Endothelial cell of umbilical vein (primary cell): ENCODE measurements at regions not wholly inside any gene's neighbourhood (a gene's known extent, or its start where the extent isn't known, plus 50 kb on each side); places are given as distances from the start of the nearest gene placed in this dataset.

Experiments
- BruUV-seq: library from RNA; stranded (reverse); fragments of 400-500 nt; replicated peaks from 2 replicates; lab custom pipeline; 2021; lab: Mats Ljungman, UMichigan
- CTCF ChIA-PET: fragments of 300-600, 350-600 bp; sonication (Branson Sonifier 250); formaldehyde crosslinking; loops from one replicate; lab custom pipeline; 2021; ENCODE audit warnings: antibody characterized with exemption, inconsistent platforms; lab: Charles Lee
- POLR2A ChIA-PET: fragments of 300-600, 350-600 bp; sonication (Branson Sonifier 250); formaldehyde crosslinking; loops from one replicate; lab custom pipeline; 2021; ENCODE audit warnings: antibody characterized with exemption, inconsistent platforms; lab: Charles Lee
- DNase-seq: peaks from one replicate; pipeline ENCODE4 v3.0.0-alpha.2; 2011; ENCODE audit warnings: low read depth, low spot score
- FAIRE-seq: peaks from 2 replicates; lab custom pipeline; 2011; peaks lifted over from hg19 to GRCh38; lab: Jason Lieb, UNC
- H2AFZ ChIP-seq: 2 replicates; pipeline ENCODE4 v1.6.0; 2012; ENCODE audit warnings: low read depth, low read length, control low read depth, inconsistent platforms
- H3K27ac ChIP-seq: 2 replicates; pipeline ENCODE4 v1.5.1; 2011; ENCODE audit warnings: low read depth, mild to moderate bottlenecking, control low read depth, low read length, moderate library complexity; ENCODE audit not compliant: insufficient read depth
- H3K27me3 ChIP-seq, 2 experiments: 2 replicates each; pipeline versions ENCODE4 v1.6.0 to v1.6.1; 2011; ENCODE audit warnings: low read length in 2 of 2, mixed read lengths in 1 of 2; ENCODE audit not compliant: control insufficient read depth in 2 of 2, insufficient read depth in 2 of 2
- H3K36me3 ChIP-seq, 2 experiments: 2 replicates in 1 of 2; 3 replicates in 1 of 2; pipeline ENCODE4 v1.5.1; 2011; ENCODE audit warnings: low read length in 2 of 2, mild to moderate bottlenecking in 1 of 2, moderate library complexity in 1 of 2; ENCODE audit not compliant: control insufficient read depth in 2 of 2, insufficient read depth in 2 of 2; ENCODE audit errors: extremely low read depth in 1 of 2
- H3K4me1 ChIP-seq: 3 replicates; pipeline ENCODE4 v1.5.1; 2011; ENCODE audit warnings: mild to moderate bottlenecking, low read length; ENCODE audit not compliant: control insufficient read depth, insufficient read depth; ENCODE audit errors: extremely low read depth
- H3K4me2 ChIP-seq: 2 replicates; pipeline ENCODE4 v1.6.1; 2011; ENCODE audit warnings: low read length, control low read depth, mixed read lengths; ENCODE audit not compliant: insufficient read depth
- H3K4me3 ChIP-seq, 3 experiments: fragments of 200-600 bp in 1 of 3; sonication (generic), shearing (Covaris generic) in 1 of 3; replicated peaks in 1 of 3; 2 replicates each; pipeline ENCODE4 v1.5.1; 2011 to 2016; ENCODE audit warnings: control low read depth in 3 of 3, low read length in 3 of 3, mild to moderate bottlenecking in 2 of 3, inconsistent platforms in 1 of 3, low read depth in 1 of 3, moderate library complexity in 1 of 3; ENCODE audit not compliant: insufficient read depth in 1 of 3
- H3K79me2 ChIP-seq: 2 replicates; pipeline ENCODE4 v1.6.0; 2012; ENCODE audit warnings: low read length, inconsistent platforms; ENCODE audit not compliant: control insufficient read depth, insufficient read depth
- H3K9ac ChIP-seq: replicated peaks from 2 replicates; pipeline ENCODE3; 2011; ENCODE audit warnings: low read length, control low read depth; ENCODE audit not compliant: insufficient read depth; ENCODE audit errors: extremely low read depth
- H3K9me1 ChIP-seq: replicated peaks from 3 replicates; pipeline ENCODE4 v1.6.0; 2011; ENCODE audit warnings: mild to moderate bottlenecking, low read length; ENCODE audit not compliant: control insufficient read depth, insufficient read depth; ENCODE audit errors: extremely low read depth
- H3K9me3 ChIP-seq: replicated peaks from 2 replicates; pipeline ENCODE4 v1.5.1; 2012; ENCODE audit warnings: low read length, inconsistent platforms; ENCODE audit not compliant: control insufficient read depth, insufficient read depth
- H4K20me1 ChIP-seq: replicated peaks from 2 replicates; pipeline ENCODE3; 2011; ENCODE audit warnings: mild to moderate bottlenecking, low read length; ENCODE audit not compliant: control insufficient read depth, insufficient read depth; ENCODE audit errors: extremely low read depth
- CTCF ChIP-seq, 2 donors: IDR thresholded peaks; 1 replicate in 1 of 2; 2 replicates in 1 of 2; pipeline ENCODE4 v1.5.1; 2011; ENCODE audit warnings: low read length in 2 of 2, mild to moderate bottlenecking in 2 of 2, moderate library complexity in 2 of 2, control low read depth in 1 of 2, inconsistent platforms in 1 of 2, low read depth in 1 of 2; ENCODE audit not compliant: insufficient read depth in 1 of 2; ENCODE audit errors: extremely low read depth in 1 of 2
- EZH2 ChIP-seq: IDR thresholded peaks from 2 replicates; pipeline ENCODE4 v1.6.1; 2012; ENCODE audit warnings: borderline replicate concordance, low read depth, mild to moderate bottlenecking, moderate library complexity, low read length, inconsistent platforms; ENCODE audit not compliant: severe bottlenecking
- FOS ChIP-seq: IDR thresholded peaks from 2 replicates; pipeline ENCODE4 v1.6.1; 2011; ENCODE audit warnings: mild to moderate bottlenecking, low read length, moderate library complexity, borderline replicate concordance; ENCODE audit not compliant: insufficient read depth
- GATA2 ChIP-seq: IDR thresholded peaks from 2 replicates; pipeline ENCODE4 v1.7.0; 2011; ENCODE audit warnings: low read depth, mild to moderate bottlenecking, moderate library complexity, mixed read lengths, low read length; ENCODE audit not compliant: insufficient read length, insufficient read depth
- JUN ChIP-seq: IDR thresholded peaks from 2 replicates; pipeline ENCODE4 v1.6.1; 2011; ENCODE audit warnings: borderline replicate concordance, low read depth; ENCODE audit not compliant: insufficient read length, insufficient read depth
- MYC ChIP-seq: IDR thresholded peaks from one replicate; pipeline ENCODE4 v1.6.1; 2011; ENCODE audit warnings: mild to moderate bottlenecking, low read depth, low read length
- POLR2A ChIP-seq: IDR thresholded peaks from 2 replicates; pipeline ENCODE4 v1.6.1; 2012; ENCODE audit warnings: low read depth, mild to moderate bottlenecking, control low read depth, low read length
- POLR2AphosphoS5 ChIP-seq: IDR thresholded peaks from 2 replicates; pipeline ENCODE4 v1.6.1; 2012; ENCODE audit warnings: low read depth, mild to moderate bottlenecking, control low read depth, low read length, moderate library complexity; ENCODE audit not compliant: insufficient read depth
- dilution Hi-C: fragments of 300-500 bp; cut with MboI; formaldehyde crosslinking; loops from one replicate; pipeline ENCODE4 v1.15.0; 2019; ENCODE audit warnings: low sequenced_read_pairs; ENCODE audit not compliant: extremely low pct_ligation_motif_present
- intact Hi-C: fragments of 100-400 bp; cut with micrococcal nuclease; formaldehyde crosslinking; loops from one replicate; pipeline ENCODE4 v1.10.0; 2022
- TF ChIP-seq, protein P1 (sequence below): IDR thresholded peaks from 2 replicates; pipeline ENCODE4 v1.6.1; 2011; ENCODE audit not compliant: insufficient read depth, insufficient read length

- no peak for FAIRE-seq
- Histone ChIP-seq H3K36me3 (no peaks in the 10 kb centered on the region), H3K9ac (no peak overlapping the region), H3K4me2 (no peak overlapping the region), H4K20me1 (no peaks in the 10 kb centered on the region), H2AFZ (no peak overlapping the region), H3K9me3 (no peaks in the 10 kb centered on the region), H3K27ac (no peak overlapping the region), H3K27me3 (peaks cover 0 to 2% of the 10 kb centered on the region in 2 experiments), H3K4me3 (no peak overlapping the region), H3K4me1 (no peaks in the 10 kb centered on the region), H3K79me2 (no peaks in the 10 kb centered on the region), H3K9me1 (no peaks in the 10 kb centered on the region)
- ChIA-PET CTCF (no interaction called here), POLR2A (no interaction called here)
- intact Hi-C loops (no loop called here), dilution Hi-C loops (no loop called here)
- no peak for DNase-seq
- TF ChIP-seq JUN (no peak), POLR2A (no peak), MYC (no peak), POLR2AphosphoS5 (no peak), EZH2 (no peak), CTCF (IDR thresholded peaks at IDR 0.05; ENCODE audit: extremely low read depth in 1 of 2, insufficient read depth in 1 of 2, low read depth in 1 of 2, low read length in 2 of 2) (no peak), FOS (no peak), GATA2 (no peak)
- TF ChIP-seq, protein P1, sequence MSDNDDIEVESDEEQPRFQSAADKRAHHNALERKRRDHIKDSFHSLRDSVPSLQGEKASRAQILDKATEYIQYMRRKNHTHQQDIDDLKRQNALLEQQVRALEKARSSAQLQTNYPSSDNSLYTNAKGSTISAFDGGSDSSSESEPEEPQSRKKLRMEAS: no peak
- BruUV-seq: no TSS peak
Observed at GRCh38 chr2:133966720-133967304, 287.1 kb upstream of the MGAT5 start.
